Gastroesophageal sphincter (tissue), 4 donors: ENCODE measurements at regions not wholly inside any gene's neighbourhood (a gene's known extent, or its start where the extent isn't known, plus 50 kb on each side); places are given as distances from the start of the nearest gene placed in this dataset.
"Not testable (repeated sequence)": the region's sequence is repeated elsewhere in the genome, so short reads cannot be mapped to it uniquely, and the experiment has no call there.

Source experiments
- ATAC-seq: fragments of 150-250 bp; one replicate; pipeline ENCODE4 v1.9.1; 2016; ENCODE audit warnings: mild to moderate bottlenecking, moderate library complexity
- H3K27ac ChIP-seq, 4 donors: fragments of 200-600 bp; sonication (generic) in 3 of 4; 1 replicate in 3 of 4; 2 replicates in 1 of 4; pipeline ENCODE4 v1.5.1; 2016 to 2019
- H3K27me3 ChIP-seq: fragments of 200-600 bp; sonication (generic); one replicate; pipeline ENCODE4 v1.5.1; 2019
- H3K36me3 ChIP-seq, 2 donors: fragments of 200-600 bp; sonication (generic); one replicate each; pipeline ENCODE4 v1.5.1; 2019; ENCODE audit warnings: control low read depth in 1 of 2
- H3K4me1 ChIP-seq, 3 donors: fragments of 200-600 bp; sonication (generic); 1 replicate in 2 of 3; 2 replicates in 1 of 3; pipeline ENCODE4 v1.5.1; 2016 to 2019; ENCODE audit warnings: control low read depth in 2 of 3
- H3K4me3 ChIP-seq, 2 donors: fragments of 200-600 bp; sonication (generic); one replicate each; pipeline ENCODE4 v1.5.1; 2019; ENCODE audit warnings: mild to moderate bottlenecking in 1 of 2, moderate library complexity in 1 of 2
- H3K9me3 ChIP-seq, 3 donors: fragments of 200-600 bp; sonication (generic); one replicate each; pipeline ENCODE4 v1.5.1; 2017 to 2019; ENCODE audit warnings: control low read depth in 2 of 3
- EP300 ChIP-seq: sonication (generic); formaldehyde crosslinking; IDR thresholded peaks from one replicate; pipeline ENCODE4 v1.6.1; 2017; ENCODE audit warnings: antibody characterized with exemption, mild to moderate bottlenecking
- POLR2A ChIP-seq, 2 donors: fragments of 450-650 bp; IDR thresholded peaks; one replicate each; pipeline ENCODE4 v1.6.1; 2017; ENCODE audit warnings: antibody characterized with exemption in 2 of 2, mild to moderate bottlenecking in 2 of 2, moderate library complexity in 1 of 2
- POLR2AphosphoS5 ChIP-seq: sonication (generic); formaldehyde crosslinking; IDR thresholded peaks from one replicate; pipeline ENCODE4 v1.6.1; 2017; ENCODE audit warnings: antibody characterized with exemption
- WGBS, 2 donors: methylation state at CpG; one replicate each; pipeline ENCODE4 v1.1.5; 2018; ENCODE audit warnings: low coverage in 1 of 2; 5-methylcytosine and 5-hydroxymethylcytosine counted together
- TF ChIP-seq, protein P1 (sequence below), 4 experiments: fragments of 200-600 bp in 2 of 4; fragments of 450-650 bp in 2 of 4; sonication (generic) in 1 of 4; IDR thresholded peaks; one replicate each; pipeline ENCODE4 v1.5.1; 2017 to 2019; ENCODE audit warnings: antibody characterized with exemption in 4 of 4, mild to moderate bottlenecking in 2 of 4, moderate library complexity in 2 of 4

DNA sequence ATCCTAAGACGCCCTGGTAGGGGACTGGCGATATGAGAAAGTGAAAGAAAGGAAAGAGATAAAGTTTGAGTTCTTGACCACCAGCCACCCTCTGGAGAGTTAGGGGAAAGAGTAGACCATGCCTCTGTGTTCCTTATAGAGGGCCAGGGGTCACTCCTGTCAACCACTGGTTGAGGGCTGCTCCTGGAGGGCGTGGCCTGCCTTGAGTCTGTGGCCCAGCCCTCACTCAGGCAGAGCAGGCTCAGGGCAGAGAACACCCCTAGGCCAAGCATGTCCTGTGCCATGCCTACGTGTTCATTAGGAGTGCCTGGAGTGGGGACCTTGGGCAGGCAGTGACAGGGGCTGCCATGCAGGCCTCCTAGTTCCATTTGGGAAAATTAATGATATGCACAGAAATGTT is 161.1 kb upstream of the EPB41L3 start:
- WGBS, 2 donors, result 78 to 83% methylated on average over 1 to 4 of the region's 4 CpGs
- no peak overlapping the region for H3K27ac ChIP-seq
- H3K36me3 ChIP-seq, result no peaks in the 10 kb centered on the region
- no peak for ATAC-seq
- no peaks in the 10 kb centered on the region for H3K9me3 ChIP-seq
- H3K27me3 ChIP-seq, result peaks cover 8% of the 10 kb centered on the region
- no peaks in the 10 kb centered on the region for H3K4me1 ChIP-seq
- TF ChIP-seq, protein P1, sequence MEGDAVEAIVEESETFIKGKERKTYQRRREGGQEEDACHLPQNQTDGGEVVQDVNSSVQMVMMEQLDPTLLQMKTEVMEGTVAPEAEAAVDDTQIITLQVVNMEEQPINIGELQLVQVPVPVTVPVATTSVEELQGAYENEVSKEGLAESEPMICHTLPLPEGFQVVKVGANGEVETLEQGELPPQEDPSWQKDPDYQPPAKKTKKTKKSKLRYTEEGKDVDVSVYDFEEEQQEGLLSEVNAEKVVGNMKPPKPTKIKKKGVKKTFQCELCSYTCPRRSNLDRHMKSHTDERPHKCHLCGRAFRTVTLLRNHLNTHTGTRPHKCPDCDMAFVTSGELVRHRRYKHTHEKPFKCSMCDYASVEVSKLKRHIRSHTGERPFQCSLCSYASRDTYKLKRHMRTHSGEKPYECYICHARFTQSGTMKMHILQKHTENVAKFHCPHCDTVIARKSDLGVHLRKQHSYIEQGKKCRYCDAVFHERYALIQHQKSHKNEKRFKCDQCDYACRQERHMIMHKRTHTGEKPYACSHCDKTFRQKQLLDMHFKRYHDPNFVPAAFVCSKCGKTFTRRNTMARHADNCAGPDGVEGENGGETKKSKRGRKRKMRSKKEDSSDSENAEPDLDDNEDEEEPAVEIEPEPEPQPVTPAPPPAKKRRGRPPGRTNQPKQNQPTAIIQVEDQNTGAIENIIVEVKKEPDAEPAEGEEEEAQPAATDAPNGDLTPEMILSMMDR (IDR thresholded peaks at IDR 0.05), result no peak
- TF ChIP-seq EP300 (no peak), POLR2A (IDR thresholded peaks at IDR 0.05) (no peak), POLR2AphosphoS5 (no peak)
- no peak overlapping the region for H3K4me3 ChIP-seq

DNA sequence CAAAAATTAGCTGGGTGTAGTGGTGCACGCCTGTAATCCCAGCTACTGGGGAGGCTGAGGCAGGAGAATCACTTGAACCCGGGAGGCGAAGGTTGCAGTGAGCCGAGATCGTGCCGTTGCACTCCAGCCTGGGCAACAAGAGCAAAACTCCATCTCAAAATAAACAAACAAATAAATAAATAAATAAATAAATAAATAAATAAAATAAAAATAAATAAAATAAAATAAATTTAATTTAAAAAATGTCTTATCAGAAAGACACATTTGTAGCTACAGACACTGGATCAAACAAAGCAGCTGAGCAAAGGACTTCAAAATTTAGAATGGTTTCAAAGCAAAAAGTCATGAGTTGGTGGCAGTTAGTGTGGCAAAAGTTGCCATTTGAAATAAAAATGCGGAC is 158.2 kb upstream of the EPB41L3 start:
- not testable (repeated sequence) for ATAC-seq, H3K4me1 ChIP-seq, H3K36me3 ChIP-seq, H3K4me3 ChIP-seq, H3K27me3 ChIP-seq, H3K27ac ChIP-seq, H3K9me3 ChIP-seq
- 84 to 90% methylated on average over 1 to 7 of the region's 7 CpGs for WGBS, 2 donors

DNA sequence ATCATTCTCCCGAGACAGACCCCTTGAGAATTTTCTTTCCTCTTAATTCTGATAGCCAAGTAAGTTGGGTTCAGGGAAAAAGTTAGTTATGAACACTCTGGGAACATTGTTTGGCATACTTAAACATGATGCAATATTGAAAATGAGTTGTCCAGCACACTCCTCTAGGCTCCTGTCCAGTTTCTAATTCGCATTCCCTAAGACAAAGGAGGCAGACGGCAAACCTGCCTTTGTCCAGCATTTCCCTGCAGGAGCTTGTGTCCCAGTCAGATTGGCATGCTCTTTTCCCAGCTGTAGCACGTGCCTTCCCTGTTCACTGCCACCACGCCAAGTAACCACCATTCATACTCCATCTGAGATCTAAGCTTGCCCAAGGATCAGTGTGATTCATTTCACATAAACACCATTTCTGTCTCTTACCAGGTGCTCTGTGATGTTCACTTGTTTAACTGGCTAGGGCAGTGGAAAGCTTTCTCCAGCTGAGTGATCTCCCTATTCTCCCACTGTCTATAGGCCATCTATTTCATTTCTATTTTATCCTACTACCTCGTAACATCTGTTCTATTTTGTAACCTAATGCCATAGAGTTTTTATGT is 150.0 kb upstream of the EPB41L3 start:
- Histone ChIP-seq H3K27me3 (no peaks in the 10 kb centered on the region), H3K9me3 (peaks cover 0 to 21% (median 0%) of the 10 kb centered on the region in 3 donors), H3K4me3 (no peak overlapping the region), H3K36me3 (no peaks in the 10 kb centered on the region), H3K4me1 (no peaks in the 10 kb centered on the region), H3K27ac (no peak overlapping the region)
- ATAC-seq, result peak; percentile 81
- 59 to 65% methylated on average over 2 to 6 of the region's 6 CpGs for WGBS, 2 donors
- TF ChIP-seq POLR2AphosphoS5 (no peak), EP300 (no peak), POLR2A (IDR thresholded peaks at IDR 0.05) (no peak)
- TF ChIP-seq, protein P1 (IDR thresholded peaks at IDR 0.05), result no peak

DNA sequence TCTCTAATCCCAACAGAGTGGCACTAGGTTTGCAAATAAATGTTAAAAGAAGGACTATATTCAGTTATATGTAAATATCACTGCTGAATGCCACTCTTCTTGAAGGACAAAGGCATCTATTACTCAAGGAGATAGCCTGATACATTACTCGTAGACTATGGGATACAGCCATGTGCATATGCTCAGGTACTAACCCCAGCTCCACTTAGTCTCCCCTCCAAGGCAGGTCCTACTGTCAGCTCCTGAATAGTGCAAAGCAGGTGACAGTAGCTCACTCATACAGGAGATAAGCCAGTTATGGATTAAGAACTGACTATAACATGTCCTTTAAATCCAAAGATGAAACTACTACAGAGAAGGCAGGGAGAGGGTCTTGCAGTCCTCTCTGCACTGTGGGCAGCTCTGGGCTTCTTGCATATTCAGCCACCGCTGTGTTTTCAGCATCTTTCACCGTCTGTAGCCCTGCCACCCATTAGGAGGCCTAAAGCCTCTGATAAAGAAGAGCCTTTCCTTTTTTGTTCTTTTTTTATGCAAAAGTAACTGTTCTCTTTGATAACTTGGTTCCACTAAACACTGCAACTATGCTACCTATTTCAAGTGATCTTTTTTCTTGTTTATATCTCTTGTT is 135.1 kb upstream of the EPB41L3 start:
- Histone ChIP-seq H3K4me3 (no peak overlapping the region), H3K27me3 (no peaks in the 10 kb centered on the region), H3K27ac (no peak overlapping the region), H3K36me3 (no peaks in the 10 kb centered on the region), H3K4me1 (no peaks in the 10 kb centered on the region), H3K9me3 (no peaks in the 10 kb centered on the region)
- TF ChIP-seq, protein P1 (IDR thresholded peaks at IDR 0.05), result no peak
- no peak for TF ChIP-seq EP300
- TF ChIP-seq POLR2AphosphoS5, result no peak
- TF ChIP-seq POLR2A (IDR thresholded peaks at IDR 0.05), result no peak
- WGBS, 2 donors, result 28 to 39% methylated on average over 3 of the region's 3 CpGs
- no peak for ATAC-seq

DNA sequence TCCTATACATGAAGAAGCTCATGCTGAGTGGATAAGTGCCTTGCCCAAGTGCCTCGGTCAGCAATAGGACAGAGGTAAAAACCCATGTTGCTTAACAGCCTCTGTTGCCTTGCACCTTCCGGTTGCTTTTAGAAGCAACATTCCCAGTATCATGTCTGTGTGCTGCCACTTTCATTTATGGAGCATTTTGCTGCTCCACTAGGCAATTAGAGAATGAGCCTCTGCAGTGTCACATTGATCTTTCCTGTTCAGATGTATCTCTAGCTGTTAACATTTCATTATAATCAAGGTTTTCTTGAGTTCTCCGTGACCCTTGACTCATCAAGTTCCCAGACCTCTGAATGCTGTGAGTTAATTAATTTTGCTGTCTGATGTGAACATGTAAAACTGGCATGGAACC is 134.5 kb upstream of the EPB41L3 start:
- Histone ChIP-seq H3K9me3 (no peaks in the 10 kb centered on the region), H3K36me3 (no peaks in the 10 kb centered on the region), H3K27ac (no peak overlapping the region), H3K27me3 (no peaks in the 10 kb centered on the region), H3K4me3 (no peak overlapping the region), H3K4me1 (no peaks in the 10 kb centered on the region)
- TF ChIP-seq POLR2A (IDR thresholded peaks at IDR 0.05) (no peak), POLR2AphosphoS5 (no peak), EP300 (no peak)
- TF ChIP-seq, protein P1 (IDR thresholded peaks at IDR 0.05), result no peak
- no peak for ATAC-seq
- 58 to 62% methylated on average over 3 of the region's 3 CpGs for WGBS, 2 donors
